ENCODE measurements at regions not wholly inside any gene's neighbourhood (a gene's known extent, or its start where the extent isn't known, plus 50 kb on each side); places are given as distances from the start of the nearest gene placed in this dataset.
"Not testable (repeated sequence)": the region's sequence is repeated elsewhere in the genome, so short reads cannot be mapped to it uniquely, and the experiment has no call there.

- no peak for DNase-seq (ENCODE audit: low spot score)
- Histone ChIP-seq H4K20me1 (ENCODE audit: insufficient read depth, poor library complexity, severe bottlenecking) (no peaks in the 10 kb centered on the region), H3K27ac (no peak overlapping the region)
Measured at GRCh38 chr12:88715673-88716072, 135.4 kb upstream of the KITLG start.

GRCh38 chr12:88714263-88714882, 134.1 kb upstream of the KITLG start:
- not testable (repeated sequence) for DNase-seq (ENCODE audit: low spot score); H2AFZ ChIP-seq; H3K79me2 ChIP-seq; H3K27me3 ChIP-seq; H3K4me2 ChIP-seq; H3K9me2 ChIP-seq (replicated peaks; ENCODE audit: insufficient read depth); H3K9me3 ChIP-seq (ENCODE audit: low read depth); H3K4me3 ChIP-seq; H3K36me3 ChIP-seq (replicated peaks; ENCODE audit: insufficient read depth, low read depth); H3K4me1 ChIP-seq (ENCODE audit: insufficient read depth); H4K20me1 ChIP-seq (ENCODE audit: insufficient read depth, poor library complexity, severe bottlenecking); H3K27ac ChIP-seq
- 93% methylated on average over 25 of the region's 25 CpGs for WGBS (ENCODE audit: low lambda C conversion rate, missing lambda C conversion rate)

More at GRCh38 chr12:88715673-88716072, 135.4 kb upstream of the KITLG start:
- Histone ChIP-seq H3K9me3 (ENCODE audit: low read depth) (no peaks in the 10 kb centered on the region), H3K9me2 (replicated peaks; ENCODE audit: insufficient read depth) (no peaks in the 10 kb centered on the region), H3K4me2 (no peak overlapping the region), H3K79me2 (no peaks in the 10 kb centered on the region), H3K4me1 (ENCODE audit: insufficient read depth) (no peaks in the 10 kb centered on the region), H3K4me3 (no peak overlapping the region), H3K36me3 (replicated peaks; ENCODE audit: insufficient read depth, low read depth) (no peaks in the 10 kb centered on the region), H2AFZ (no peak overlapping the region), H3K27me3 (no peaks in the 10 kb centered on the region)
- TF ChIP-seq EZH2 (IDR thresholded peaks at IDR 0.05; ENCODE audit: borderline replicate concordance) (no peak), EZH2phosphoT487 (IDR thresholded peaks at IDR 0.05; ENCODE audit: low read depth, severe bottlenecking, unreplicated experiment) (no peak), CTCF (IDR thresholded peaks at IDR 0.05; ENCODE audit: poor library complexity) (no peak)
- 84% methylated on average over 2 of the region's 2 CpGs for WGBS (ENCODE audit: low lambda C conversion rate, missing lambda C conversion rate)

- no peaks in the 10 kb centered on the region for H3K79me2 ChIP-seq
- 97% methylated on average over 2 of the region's 2 CpGs for WGBS (ENCODE audit: low lambda C conversion rate, missing lambda C conversion rate)
- H3K9me3 ChIP-seq (ENCODE audit: low read depth) = no peaks in the 10 kb centered on the region
Measured at GRCh38 chr12:88707800-88708199, 127.5 kb upstream of the KITLG start.

GRCh38 chr12:88706286-88706685, 126.0 kb upstream of the KITLG start:
- no peak overlapping the region for H2AFZ ChIP-seq
- no peaks in the 10 kb centered on the region for H3K36me3 ChIP-seq (replicated peaks; ENCODE audit: insufficient read depth, low read depth)
- H3K9me3 ChIP-seq (ENCODE audit: low read depth) = no peaks in the 10 kb centered on the region
- no peaks in the 10 kb centered on the region for H3K27me3 ChIP-seq
- no peak overlapping the region for H3K4me3 ChIP-seq
- H3K9me2 ChIP-seq (replicated peaks; ENCODE audit: insufficient read depth) = no peaks in the 10 kb centered on the region
- H3K79me2 ChIP-seq = no peaks in the 10 kb centered on the region
- H3K4me2 ChIP-seq = no peak overlapping the region
- no peak overlapping the region for H3K27ac ChIP-seq
- no peaks in the 10 kb centered on the region for H4K20me1 ChIP-seq (ENCODE audit: insufficient read depth, poor library complexity, severe bottlenecking)
- no peak for DNase-seq (ENCODE audit: low spot score)
- no peak for TF ChIP-seq CTCF (IDR thresholded peaks at IDR 0.05; ENCODE audit: poor library complexity)
- TF ChIP-seq EZH2phosphoT487 (IDR thresholded peaks at IDR 0.05; ENCODE audit: low read depth, severe bottlenecking, unreplicated experiment) = no peak
- TF ChIP-seq EZH2 (IDR thresholded peaks at IDR 0.05; ENCODE audit: borderline replicate concordance) = no peak
- H3K4me1 ChIP-seq (ENCODE audit: insufficient read depth) = no peaks in the 10 kb centered on the region

More at GRCh38 chr12:88707800-88708199, 127.5 kb upstream of the KITLG start:
- no peaks in the 10 kb centered on the region for H3K27me3 ChIP-seq
- H2AFZ ChIP-seq = no peak overlapping the region
- no peaks in the 10 kb centered on the region for H3K9me2 ChIP-seq (replicated peaks; ENCODE audit: insufficient read depth)
- H3K4me3 ChIP-seq = no peak overlapping the region
- TF ChIP-seq CTCF (IDR thresholded peaks at IDR 0.05; ENCODE audit: poor library complexity) (no peak), EZH2 (IDR thresholded peaks at IDR 0.05; ENCODE audit: borderline replicate concordance) (no peak), EZH2phosphoT487 (IDR thresholded peaks at IDR 0.05; ENCODE audit: low read depth, severe bottlenecking, unreplicated experiment) (no peak)
- H3K36me3 ChIP-seq (replicated peaks; ENCODE audit: insufficient read depth, low read depth) = no peaks in the 10 kb centered on the region
- no peak for DNase-seq (ENCODE audit: low spot score)
- no peaks in the 10 kb centered on the region for H3K4me1 ChIP-seq (ENCODE audit: insufficient read depth)
- H4K20me1 ChIP-seq (ENCODE audit: insufficient read depth, poor library complexity, severe bottlenecking) = no peaks in the 10 kb centered on the region
- no peak overlapping the region for H3K4me2 ChIP-seq
- no peak overlapping the region for H3K27ac ChIP-seq

All from hepatocyte (in vitro differentiated cells).